HG03039 (cell line): ENCODE measurements at regions not wholly inside any gene's neighbourhood (a gene's known extent, or its start where the extent isn't known, plus 50 kb on each side); places are given as distances from the start of the nearest gene placed in this dataset.

ENCODE experiments used
- ATAC-seq: cut with Tn5 transposase; IDR thresholded peaks from one replicate; pipeline ENCODE4 v1.9.1; 2021; ENCODE audit warnings: mild to moderate bottlenecking, moderate library complexity; ENCODE audit not compliant: unreplicated experiment

GRCh38 chr3:187822402-187822801 lies 77.1 kb upstream of the BCL6 start:
- ATAC-seq = no peak

- no peak for ATAC-seq
Measured at GRCh38 chr3:187823746-187824145, 78.5 kb upstream of the BCL6 start.

- no peak for ATAC-seq
Measured at GRCh38 chr3:187827723-187828122, 82.5 kb upstream of the BCL6 start.

GRCh38 chr3:187828579-187829452 lies 83.5 kb upstream of the BCL6 start:
- ATAC-seq = peak; percentile 72

GRCh38 chr3:187830181-187830580 lies 84.9 kb upstream of the BCL6 start:
- no peak for ATAC-seq

GRCh38 chr3:187831125-187832051 lies 86.1 kb upstream of the BCL6 start:
- ATAC-seq = no peak

GRCh38 chr3:187832202-187832601 lies 86.9 kb upstream of the BCL6 start:
- ATAC-seq = no peak

- ATAC-seq = no peak
Measured at GRCh38 chr3:187833375-187833774, 88.1 kb upstream of the BCL6 start.

- ATAC-seq = no peak
Measured at GRCh38 chr3:187833799-187834578, 88.7 kb upstream of the BCL6 start.

DNA sequence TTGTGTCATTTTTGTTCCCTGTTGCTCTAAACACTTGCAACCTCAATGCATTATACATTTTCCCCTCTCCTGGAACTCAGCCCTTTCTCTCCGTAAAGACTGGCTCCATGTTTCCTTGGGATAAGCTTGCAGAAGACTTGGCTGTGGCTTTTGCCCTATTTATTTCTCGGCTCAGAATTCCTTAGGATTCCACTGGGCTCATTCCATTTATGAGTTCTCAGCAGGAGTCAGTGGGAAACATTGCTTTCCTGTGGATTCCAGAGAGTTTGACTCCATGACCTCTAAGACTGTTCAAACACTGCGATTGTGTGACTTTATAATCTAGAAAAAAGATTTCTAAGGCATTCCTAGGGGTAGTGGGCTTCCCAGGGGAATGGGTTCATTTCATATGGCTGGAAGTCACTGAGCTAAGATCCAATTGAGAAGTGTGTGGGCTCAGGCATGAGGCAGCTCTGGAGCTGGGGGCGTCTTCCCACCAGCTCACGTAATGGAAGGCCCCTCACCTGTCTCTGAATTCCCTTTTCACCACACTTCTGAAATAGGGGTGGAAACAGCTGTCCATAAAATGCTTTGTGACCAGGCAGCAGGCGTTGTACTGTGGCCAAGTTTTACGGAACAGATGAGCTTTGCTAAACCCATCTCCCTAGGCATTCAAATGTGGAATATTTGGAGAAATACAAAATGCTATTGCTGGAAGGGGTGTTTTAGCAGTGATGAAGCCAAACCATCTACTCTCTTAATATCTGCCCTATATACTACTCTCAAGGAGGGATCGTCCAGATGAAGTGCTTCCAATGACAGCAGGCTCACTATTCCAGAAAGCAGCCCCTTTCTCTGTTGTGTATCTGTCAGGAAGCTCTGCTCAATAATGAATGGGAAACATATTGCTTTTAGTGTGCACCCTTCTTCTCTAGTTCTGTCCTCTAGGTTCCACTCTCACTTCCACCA lies 91.8 kb upstream of the BCL6 start:
- no peak for ATAC-seq

- no peak for ATAC-seq
Measured at GRCh38 chr3:187838016-187838540, 92.8 kb upstream of the BCL6 start.

GRCh38 chr3:187839422-187839821 lies 94.2 kb upstream of the BCL6 start:
- ATAC-seq = no peak

GRCh38 chr3:187840856-187841255 lies 95.6 kb upstream of the BCL6 start:
- no peak for ATAC-seq

GRCh38 chr3:187841560-187841959 lies 96.3 kb upstream of the BCL6 start:
- ATAC-seq = no peak

GRCh38 chr3:187843654-187844053 lies 98.4 kb upstream of the BCL6 start:
- ATAC-seq = no peak

- no peak for ATAC-seq
Measured at GRCh38 chr3:187844708-187845107, 99.4 kb upstream of the BCL6 start.

- ATAC-seq = no peak
Measured at GRCh38 chr3:187845826-187846225, 100.6 kb upstream of the BCL6 start.

GRCh38 chr3:187848401-187848800 lies 103.1 kb upstream of the BCL6 start:
- ATAC-seq = no peak

DNA sequence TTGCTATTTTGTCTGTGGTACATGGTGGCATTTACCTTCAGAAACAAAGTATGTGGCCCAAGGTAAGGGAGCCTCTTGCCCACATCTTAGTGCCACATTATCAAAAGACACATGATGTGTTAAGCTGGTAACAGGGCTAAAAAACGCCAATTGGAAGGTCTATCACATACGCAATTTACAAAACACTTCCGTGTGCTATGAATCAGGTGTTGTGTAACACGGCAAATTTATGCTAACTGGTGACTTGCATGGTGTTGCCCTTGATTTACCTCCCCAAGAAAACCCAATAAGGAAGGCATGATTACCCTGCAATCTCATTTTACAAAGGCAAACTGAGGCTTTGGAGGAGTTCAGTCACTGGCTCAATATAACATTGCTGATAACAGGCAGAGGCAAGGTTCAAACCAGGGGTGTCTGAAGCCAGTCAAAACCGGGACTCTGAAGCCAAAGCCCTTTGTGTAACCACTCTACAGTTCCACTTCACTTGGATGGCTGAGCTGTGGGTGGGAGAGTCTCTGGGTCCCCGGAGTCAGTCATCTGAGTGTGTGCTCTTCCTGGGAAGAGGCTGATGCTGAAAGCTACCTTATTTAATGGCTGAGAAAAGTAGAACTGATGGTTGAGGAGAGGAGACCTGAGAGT lies 103.9 kb upstream of the BCL6 start:
- no peak for ATAC-seq
